Loucy (cell line): ENCODE measurements at regions not wholly inside any gene's neighbourhood (a gene's known extent, or its start where the extent isn't known, plus 50 kb on each side); places are given as distances from the start of the nearest gene placed in this dataset.

Experiments
- H2AFZ ChIP-seq: fragments of 200-600 bp; sonication (generic); 2 replicates; pipeline ENCODE4 v1.6.0; 2016; ENCODE audit warnings: antibody characterized with exemption, mild to moderate bottlenecking, low read length, moderate library complexity
- H3F3A ChIP-seq: fragments of 200-600 bp; 2 replicates; pipeline ENCODE4 v1.6.0; 2016; ENCODE audit warnings: antibody characterized with exemption, low read depth, mild to moderate bottlenecking
- H3K27me3 ChIP-seq: fragments of 200-600 bp; sonication (generic); 2 replicates; pipeline ENCODE4 v1.6.1; 2014; ENCODE audit warnings: low read length, mild to moderate bottlenecking; ENCODE audit not compliant: insufficient read depth, poor library complexity, severe bottlenecking
- H3K36me3 ChIP-seq: fragments of 200-600 bp; sonication (generic); 2 replicates; pipeline ENCODE4 v1.6.1; 2016; ENCODE audit warnings: low read length; ENCODE audit not compliant: insufficient read depth
- H3K4me1 ChIP-seq: fragments of 200-600 bp; sonication (generic); 2 replicates; pipeline ENCODE4 v1.5.1; 2014; ENCODE audit warnings: low read length, mild to moderate bottlenecking; ENCODE audit not compliant: insufficient read depth, poor library complexity, severe bottlenecking
- H3K4me2 ChIP-seq: fragments of 200-600 bp; sonication (generic); 2 replicates; pipeline ENCODE4 v1.6.0; 2014; ENCODE audit warnings: antibody characterized with exemption, low read length, low read depth, mild to moderate bottlenecking; ENCODE audit not compliant: poor library complexity, severe bottlenecking
- H3K4me3 ChIP-seq: fragments of 200-600 bp; sonication (generic); 2 replicates; pipeline ENCODE4 v1.5.1; 2014; ENCODE audit warnings: low read length, mild to moderate bottlenecking, mixed read lengths; ENCODE audit not compliant: poor library complexity, severe bottlenecking
- H3K79me2 ChIP-seq: fragments of 200-600 bp; sonication (generic); 2 replicates; pipeline ENCODE4 v1.6.1; 2014; ENCODE audit warnings: low read length; ENCODE audit not compliant: insufficient read depth
- H3K9ac ChIP-seq: fragments of 200-600 bp; sonication (generic); 2 replicates; pipeline ENCODE4 v1.6.0; 2014; ENCODE audit warnings: mild to moderate bottlenecking, low read depth, low read length, moderate library complexity; ENCODE audit not compliant: poor library complexity, severe bottlenecking
- H3K9me2 ChIP-seq: fragments of 200-600 bp; sonication (generic); replicated peaks from 2 replicates; pipeline ENCODE4 v1.6.1; 2016; ENCODE audit warnings: low read depth, low read length, mixed read lengths
- H3K9me3 ChIP-seq: fragments of 200-600 bp; sonication (generic); 2 replicates; pipeline ENCODE4 v1.6.1; 2014; ENCODE audit warnings: mild to moderate bottlenecking, antibody characterized with exemption, low read length, low read depth; ENCODE audit not compliant: insufficient read depth
- H4K20me1 ChIP-seq: fragments of 200-600 bp; sonication (generic); 2 replicates; pipeline ENCODE4 v1.6.0; 2014; ENCODE audit warnings: antibody characterized with exemption, low read length, mild to moderate bottlenecking; ENCODE audit not compliant: insufficient read depth, poor library complexity, severe bottlenecking
- CTCF ChIP-seq: fragments of 200-600 bp; sonication (generic); conservative IDR thresholded peaks from 2 replicates; pipeline ENCODE4 v1.5.1; 2014; ENCODE audit warnings: mild to moderate bottlenecking, antibody characterized with exemption, low read length
- EZH2phosphoT487 ChIP-seq: fragments of 200-600 bp; IDR thresholded peaks from 2 replicates; pipeline ENCODE4 v1.6.1; 2018; ENCODE audit warnings: antibody characterized with exemption, mild to moderate bottlenecking, moderate library complexity, borderline replicate concordance

- Histone ChIP-seq H3K9ac (no peak overlapping the region), H3K4me3 (no peak overlapping the region), H3K36me3 (no peaks in the 10 kb centered on the region), H3K9me3 (no peaks in the 10 kb centered on the region), H3F3A (no peaks in the 10 kb centered on the region), H3K27me3 (no peaks in the 10 kb centered on the region), H3K9me2 (no peaks in the 10 kb centered on the region), H3K4me1 (no peaks in the 10 kb centered on the region), H3K4me2 (no peak overlapping the region), H3K79me2 (no peaks in the 10 kb centered on the region), H2AFZ (no peak overlapping the region), H4K20me1 (no peaks in the 10 kb centered on the region)
- no peak for TF ChIP-seq EZH2phosphoT487
- no peak for TF ChIP-seq CTCF
Measured at GRCh38 chr6:12221856-12222255, 68.3 kb upstream of the EDN1 start.

GRCh38 chr6:12222405-12223366 lies 67.5 kb upstream of the EDN1 start:
- TF ChIP-seq EZH2phosphoT487 (no peak), CTCF (no peak)
- Histone ChIP-seq H3K4me2 (no peak overlapping the region), H3K9me2 (no peaks in the 10 kb centered on the region), H3K79me2 (no peaks in the 10 kb centered on the region), H3K4me1 (no peaks in the 10 kb centered on the region), H3K4me3 (no peak overlapping the region), H3K9ac (no peak overlapping the region), H3K9me3 (no peaks in the 10 kb centered on the region), H3K27me3 (no peaks in the 10 kb centered on the region), H4K20me1 (no peaks in the 10 kb centered on the region), H3F3A (no peaks in the 10 kb centered on the region), H2AFZ (no peak overlapping the region), H3K36me3 (no peaks in the 10 kb centered on the region)

GRCh38 chr6:12223383-12223782 lies 66.8 kb upstream of the EDN1 start:
- no peak overlapping the region for H3K4me3 ChIP-seq
- H3K27me3 ChIP-seq: no peaks in the 10 kb centered on the region
- H3K79me2 ChIP-seq: no peaks in the 10 kb centered on the region
- H3F3A ChIP-seq: no peaks in the 10 kb centered on the region
- no peaks in the 10 kb centered on the region for H3K9me2 ChIP-seq
- no peak for TF ChIP-seq EZH2phosphoT487
- TF ChIP-seq CTCF: no peak
- no peak overlapping the region for H3K9ac ChIP-seq
- H3K4me2 ChIP-seq: no peak overlapping the region
- H3K9me3 ChIP-seq: no peaks in the 10 kb centered on the region
- no peaks in the 10 kb centered on the region for H4K20me1 ChIP-seq
- H2AFZ ChIP-seq: no peak overlapping the region
- no peaks in the 10 kb centered on the region for H3K4me1 ChIP-seq
- no peaks in the 10 kb centered on the region for H3K36me3 ChIP-seq
